HG02885 (cell line): ENCODE measurements at regions not wholly inside any gene's neighbourhood (a gene's known extent, or its start where the extent isn't known, plus 50 kb on each side); places are given as distances from the start of the nearest gene placed in this dataset.
A peak's percentile ranks its signal among the peaks of the same experiment; 100 is the strongest.
"Not testable (repeated sequence)": the region's sequence is repeated elsewhere in the genome, so short reads cannot be mapped to it uniquely, and the experiment has no call there.

Source experiments
- ATAC-seq: cut with Tn5 transposase; IDR thresholded peaks from one replicate; pipeline ENCODE4 v1.9.1; 2021; ENCODE audit warnings: mild to moderate bottlenecking; ENCODE audit not compliant: unreplicated experiment, poor library complexity

- ATAC-seq: no peak
These were observed 110.3 kb downstream of the ZNF648 start for GRCh38 chr1:181951213-181951612.

- ATAC-seq: no peak
These were observed 112.0 kb downstream of the ZNF648 start for GRCh38 chr1:181949500-181949899.

GRCh38 chr1:181948372-181948771, 113.1 kb downstream of the ZNF648 start:
- no peak for ATAC-seq

- ATAC-seq: no peak
These were observed 114.1 kb downstream of the ZNF648 start for GRCh38 chr1:181947441-181947840.

GRCh38 chr1:181936768-181937581, 124.5 kb downstream of the ZNF648 start:
- ATAC-seq: peak; percentile 83

GRCh38 chr1:181936269-181936668, 125.2 kb downstream of the ZNF648 start:
- ATAC-seq: peak; percentile 29

- no peak for ATAC-seq
These were observed 129.6 kb downstream of the ZNF648 start for GRCh38 chr1:181931873-181932272.

- ATAC-seq: no peak
These were observed 131.3 kb downstream of the ZNF648 start for GRCh38 chr1:181930187-181930586.

GRCh38 chr1:181926697-181927096, 134.8 kb downstream of the ZNF648 start:
- no peak for ATAC-seq

GRCh38 chr1:181924034-181924433, 137.5 kb downstream of the ZNF648 start:
- ATAC-seq: not testable (repeated sequence)

- no peak for ATAC-seq
These were observed 142.0 kb downstream of the ZNF648 start for GRCh38 chr1:181919542-181919941.

- ATAC-seq: no peak
These were observed 142.5 kb downstream of the ZNF648 start for GRCh38 chr1:181918880-181919525.

- no peak for ATAC-seq
These were observed 149.8 kb downstream of the ZNF648 start for GRCh38 chr1:181911715-181912114.

- ATAC-seq: no peak
These were observed 150.6 kb downstream of the ZNF648 start for GRCh38 chr1:181910905-181911304.

GRCh38 chr1:181909010-181909409, 152.5 kb downstream of the ZNF648 start:
- no peak for ATAC-seq

- ATAC-seq: no peak
These were observed 154.9 kb downstream of the ZNF648 start for GRCh38 chr1:181906631-181907030.

- ATAC-seq: no peak
These were observed 155.4 kb downstream of the ZNF648 start for GRCh38 chr1:181905944-181906597.

GRCh38 chr1:181898773-181899172, 162.7 kb downstream of the ZNF648 start:
- ATAC-seq: no peak

GRCh38 chr1:181896824-181897223, 164.7 kb downstream of the ZNF648 start:
- no peak for ATAC-seq

- ATAC-seq: no peak
These were observed 167.1 kb downstream of the ZNF648 start for GRCh38 chr1:181894439-181894859.

GRCh38 chr1:181893937-181894336, 167.6 kb downstream of the ZNF648 start:
- no peak for ATAC-seq
